Suprapubic skin (tissue), 3 donors: ENCODE measurements at regions not wholly inside any gene's neighbourhood (a gene's known extent, or its start where the extent isn't known, plus 50 kb on each side); places are given as distances from the start of the nearest gene placed in this dataset.

Experiments used
- CTCF ChIP-seq, 2 donors: fragments of 200-600 bp in 1 of 2; fragments of 450-650 bp in 1 of 2; sonication (generic) in 1 of 2; IDR thresholded peaks; one replicate each; pipeline ENCODE4 v1.5.1; 2016 to 2019; ENCODE audit warnings: antibody characterized with exemption in 2 of 2, mild to moderate bottlenecking in 1 of 2, moderate library complexity in 1 of 2
- POLR2AphosphoS5 ChIP-seq, 3 donors: sonication (generic); formaldehyde crosslinking; IDR thresholded peaks; one replicate each; pipeline ENCODE4 v1.6.1; 2017; ENCODE audit warnings: antibody characterized with exemption in 3 of 3

- no peak for TF ChIP-seq CTCF (IDR thresholded peaks at IDR 0.05)
- TF ChIP-seq POLR2AphosphoS5 (IDR thresholded peaks at IDR 0.05): no peak
These were observed 1249.6 kb upstream of the FAM98A start for GRCh38 chr2:34848691-34849090.
